Esophagus squamous epithelium (tissue), 5 donors: ENCODE measurements at regions not wholly inside any gene's neighbourhood (a gene's known extent, or its start where the extent isn't known, plus 50 kb on each side); places are given as distances from the start of the nearest gene placed in this dataset.

Source experiments
- DNase-seq: peaks from one replicate; lab custom pipeline; 2025; lab: John Stamatoyannopoulos, UW
- H3K27ac ChIP-seq, 4 donors: fragments of 200-600 bp; sonication (generic); one replicate each; pipeline ENCODE4 v1.5.1; 2016 to 2019; ENCODE audit warnings: mild to moderate bottlenecking in 1 of 4
- H3K27me3 ChIP-seq, 4 donors: fragments of 200-600 bp; sonication (generic); 1 replicate in 3 of 4; 2 replicates in 1 of 4; pipeline versions ENCODE4 v1.5.1 to v1.6.0; 2017 to 2021; ENCODE audit warnings: antibody characterized with exemption in 1 of 4
- H3K36me3 ChIP-seq, 3 donors: fragments of 200-600 bp; sonication (generic); one replicate each; pipeline ENCODE4 v1.5.1; 2016 to 2019
- H3K4me1 ChIP-seq, 3 donors: fragments of 200-600 bp; sonication (generic); one replicate each; pipeline ENCODE4 v1.5.1; 2017 to 2019
- H3K4me3 ChIP-seq, 4 donors: fragments of 200-600 bp; sonication (generic); 1 replicate in 3 of 4; 2 replicates in 1 of 4; pipeline ENCODE4 v1.5.1; 2016 to 2019; ENCODE audit warnings: mild to moderate bottlenecking in 2 of 4, moderate library complexity in 1 of 4
- H3K9me3 ChIP-seq, 3 donors: fragments of 200-600 bp; sonication (generic); one replicate each; pipeline ENCODE4 v1.5.1; 2016 to 2019
- CTCF ChIP-seq, 6 experiments: fragments of 450-650 bp in 4 of 6; fragments of 200-600 bp in 2 of 6; sonication (generic) in 2 of 6; IDR thresholded peaks; one replicate each; pipeline ENCODE4 v1.5.1; 2016 to 2019; ENCODE audit warnings: antibody characterized with exemption in 6 of 6, mild to moderate bottlenecking in 4 of 6, moderate library complexity in 4 of 6
- POLR2A ChIP-seq, 4 donors: fragments of 450-650 bp; IDR thresholded peaks; one replicate each; pipeline ENCODE4 v1.6.1; 2017; ENCODE audit warnings: antibody characterized with exemption in 4 of 4, mild to moderate bottlenecking in 4 of 4, moderate library complexity in 3 of 4
- WGBS, 2 donors: methylation state at CpG; one replicate each; pipeline ENCODE4 v1.1.5; 2018; 5-methylcytosine and 5-hydroxymethylcytosine counted together
- intact Hi-C: fragments of 100-400 bp; cut with DNase I; formaldehyde crosslinking; loops from one replicate; pipeline ENCODE4 v1.15.0; 2022
- donor health status: DM: yes; HTN: yes; CAD: no.

GRCh38 chr6:9851541-9852380 is 563.1 kb downstream of the TFAP2A start:
- H3K36me3 ChIP-seq = no peaks in the 10 kb centered on the region
- no peak for DNase-seq
- peaks cover 0 to 19% (median 10%) of the 10 kb centered on the region in 3 donors for H3K9me3 ChIP-seq
- no peaks in the 10 kb centered on the region for H3K4me1 ChIP-seq
- H3K27me3 ChIP-seq = no peaks in the 10 kb centered on the region
- intact Hi-C loops = no loop called here
- TF ChIP-seq CTCF (IDR thresholded peaks at IDR 0.05) = peak in 3 of 6 experiments; percentile 8 to 64 (median 12)
- TF ChIP-seq POLR2A (IDR thresholded peaks at IDR 0.05) = no peak
- no peak overlapping the region for H3K27ac ChIP-seq
- no peak overlapping the region for H3K4me3 ChIP-seq
- 63 to 100% methylated on average over 1 to 7 of the region's 9 CpGs for WGBS, 2 donors

- Histone ChIP-seq H3K4me3 (no peak overlapping the region), H3K36me3 (no peaks in the 10 kb centered on the region), H3K27me3 (no peaks in the 10 kb centered on the region), H3K9me3 (peaks cover 0 to 26% (median 16%) of the 10 kb centered on the region in 3 donors), H3K4me1 (no peaks in the 10 kb centered on the region), H3K27ac (no peak overlapping the region)
- WGBS, 2 donors = 0 to 50% methylated on average over 1 to 2 of the region's 2 CpGs
- intact Hi-C loops = no loop called here
- TF ChIP-seq CTCF (IDR thresholded peaks at IDR 0.05) (no peak), POLR2A (IDR thresholded peaks at IDR 0.05) (no peak)
- no peak for DNase-seq
Measured at GRCh38 chr6:9851006-9851405, 563.9 kb downstream of the TFAP2A start.

- Histone ChIP-seq H3K4me3 (no peak overlapping the region), H3K36me3 (no peaks in the 10 kb centered on the region), H3K27me3 (no peaks in the 10 kb centered on the region), H3K27ac (no peak overlapping the region), H3K4me1 (no peaks in the 10 kb centered on the region), H3K9me3 (peaks cover 0 to 28% (median 19%) of the 10 kb centered on the region in 3 donors)
- TF ChIP-seq POLR2A (IDR thresholded peaks at IDR 0.05) (no peak), CTCF (IDR thresholded peaks at IDR 0.05) (no peak)
- no peak for DNase-seq
- WGBS, 2 donors = 27 to 47% methylated on average over 1 of the region's 1 CpG
- intact Hi-C loops = no loop called here
Measured at GRCh38 chr6:9848094-9848493, 566.8 kb downstream of the TFAP2A start.

GRCh38 chr6:9841886-9842725 is 572.8 kb downstream of the TFAP2A start:
- TF ChIP-seq CTCF (IDR thresholded peaks at IDR 0.05) (no peak), POLR2A (IDR thresholded peaks at IDR 0.05) (no peak)
- no peaks in the 10 kb centered on the region for H3K27me3 ChIP-seq
- 48 to 52% methylated on average over 9 of the region's 9 CpGs for WGBS, 2 donors
- peaks cover 0 to 16% (median 12%) of the 10 kb centered on the region in 3 donors for H3K9me3 ChIP-seq
- intact Hi-C loops = no loop called here
- no peaks in the 10 kb centered on the region for H3K4me1 ChIP-seq
- no peaks in the 10 kb centered on the region for H3K36me3 ChIP-seq
- DNase-seq = no peak
- H3K4me3 ChIP-seq = no peak overlapping the region
- H3K27ac ChIP-seq = no peak overlapping the region

- no peaks in the 10 kb centered on the region for H3K27me3 ChIP-seq
- WGBS, 2 donors = 69 to 70% methylated on average over 4 of the region's 4 CpGs
Measured at GRCh38 chr6:9834233-9834632, 580.6 kb downstream of the TFAP2A start.

More at GRCh38 chr6:9834233-9834632, 580.6 kb downstream of the TFAP2A start:
- DNase-seq = no peak
- Histone ChIP-seq H3K4me1 (no peaks in the 10 kb centered on the region), H3K9me3 (no peaks in the 10 kb centered on the region), H3K4me3 (no peak overlapping the region), H3K36me3 (no peaks in the 10 kb centered on the region), H3K27ac (no peak overlapping the region)
- TF ChIP-seq CTCF (IDR thresholded peaks at IDR 0.05) (no peak), POLR2A (IDR thresholded peaks at IDR 0.05) (no peak)
- intact Hi-C loops = no loop called here
